Activated CD4-positive, alpha-beta memory T cell treated with anti-CD3 and anti-CD28 coated beads, Interleukin-2, amount 10 ng/mL, durations not matched to agents 7 days and 5 days (primary cell): ENCODE measurements at regions not wholly inside any gene's neighbourhood (a gene's known extent, or its start where the extent isn't known, plus 50 kb on each side); places are given as distances from the start of the nearest gene placed in this dataset.

Experiments used
- CTCF ChIA-PET: fragments of 350-600 bp; sonication (Branson Sonifier 250); formaldehyde crosslinking; loops from one replicate; lab custom pipeline; 2021; ENCODE audit warnings: antibody characterized with exemption, inconsistent platforms; lab: Charles Lee
- POLR2A ChIA-PET: fragments of 350-600 bp; sonication (Branson Sonifier 250); formaldehyde crosslinking; loops from one replicate; lab custom pipeline; 2021; ENCODE audit warnings: antibody characterized with exemption; lab: Charles Lee
- DNase-seq: peaks from one replicate; pipeline ENCODE4 v3.0.0-alpha.2; 2020
- H3K27ac Mint-ChIP-seq: one replicate; pipeline ENCODE4 v1.8.0; 2021; ENCODE audit warnings: mild to moderate bottlenecking, mixed read lengths
- H3K27me3 Mint-ChIP-seq: one replicate; pipeline ENCODE4 v1.8.0; 2021; ENCODE audit warnings: mixed read lengths
- H3K36me3 Mint-ChIP-seq: one replicate; pipeline ENCODE4 v1.8.0; 2021; ENCODE audit warnings: low read depth, mixed read lengths
- H3K4me1 Mint-ChIP-seq: one replicate; pipeline ENCODE4 v1.8.0; 2021; ENCODE audit warnings: mixed read lengths
- H3K4me3 Mint-ChIP-seq: one replicate; pipeline ENCODE4 v1.8.0; 2021; ENCODE audit warnings: mild to moderate bottlenecking, mixed read lengths
- H3K9me3 Mint-ChIP-seq: one replicate; pipeline ENCODE4 v1.8.0; 2021; ENCODE audit warnings: mixed read lengths

DNA sequence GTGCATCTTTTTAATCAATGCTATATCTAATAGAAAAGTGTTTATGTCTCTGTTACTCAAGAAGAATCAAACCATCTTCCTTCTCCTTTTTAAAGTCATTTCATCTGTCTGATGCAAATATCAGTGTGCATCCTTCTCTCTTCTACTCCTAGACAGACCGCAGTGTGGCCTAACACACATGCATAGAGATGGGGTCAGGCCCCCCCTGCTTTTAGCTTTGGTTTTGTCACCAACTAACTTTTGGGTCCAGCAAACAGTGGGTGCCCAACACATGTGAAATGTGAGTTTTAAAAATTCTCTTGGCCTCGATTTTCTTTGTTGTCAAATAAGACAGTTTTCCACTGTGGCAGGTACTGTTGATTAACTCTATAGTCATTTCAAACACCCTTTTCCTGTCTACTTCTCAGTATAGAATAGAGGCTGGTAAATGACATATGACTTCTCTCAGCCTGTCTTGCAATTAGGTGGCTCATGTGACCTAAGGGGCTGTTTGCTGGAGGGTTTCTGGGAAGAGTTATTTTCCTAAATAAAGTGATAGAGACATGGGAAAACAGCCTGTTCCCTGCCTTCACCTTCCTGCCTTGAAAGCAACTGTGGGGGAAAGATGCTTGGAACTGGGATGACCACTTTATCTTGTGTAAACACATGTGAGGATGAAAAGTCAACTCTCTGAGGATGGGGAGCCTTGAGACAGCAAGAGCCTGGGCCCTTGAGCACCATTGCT, 65.7 kb upstream of the DARS1 start:
- DNase-seq, result peak; percentile 49
- Mint-ChIP-seq H3K4me1 (peaks cover 91% of the 10 kb centered on the region), H3K27me3 (no peaks in the 10 kb centered on the region), H3K4me3 (peak overlapping the region; percentile 53), H3K9me3 (no peaks in the 10 kb centered on the region), H3K36me3 (peaks cover 20% of the 10 kb centered on the region), H3K27ac (peak overlapping the region; percentile 87)
- ChIA-PET CTCF (interaction anchor here (1.0 to 1.6 kb wide), 4 partner anchors 8 to 329 kb away, joined by 3 to 5 read pairs (median 4); no protein-coding TSS in a partner anchor), POLR2A (interaction anchor here (0.7 to 13.1 kb wide), 21 partner anchors 7 to 331 kb away, joined by 3 to 220 read pairs (median 11); partner anchors contain the start of genes CXCR4, DARS1 and MCM6)

DNA sequence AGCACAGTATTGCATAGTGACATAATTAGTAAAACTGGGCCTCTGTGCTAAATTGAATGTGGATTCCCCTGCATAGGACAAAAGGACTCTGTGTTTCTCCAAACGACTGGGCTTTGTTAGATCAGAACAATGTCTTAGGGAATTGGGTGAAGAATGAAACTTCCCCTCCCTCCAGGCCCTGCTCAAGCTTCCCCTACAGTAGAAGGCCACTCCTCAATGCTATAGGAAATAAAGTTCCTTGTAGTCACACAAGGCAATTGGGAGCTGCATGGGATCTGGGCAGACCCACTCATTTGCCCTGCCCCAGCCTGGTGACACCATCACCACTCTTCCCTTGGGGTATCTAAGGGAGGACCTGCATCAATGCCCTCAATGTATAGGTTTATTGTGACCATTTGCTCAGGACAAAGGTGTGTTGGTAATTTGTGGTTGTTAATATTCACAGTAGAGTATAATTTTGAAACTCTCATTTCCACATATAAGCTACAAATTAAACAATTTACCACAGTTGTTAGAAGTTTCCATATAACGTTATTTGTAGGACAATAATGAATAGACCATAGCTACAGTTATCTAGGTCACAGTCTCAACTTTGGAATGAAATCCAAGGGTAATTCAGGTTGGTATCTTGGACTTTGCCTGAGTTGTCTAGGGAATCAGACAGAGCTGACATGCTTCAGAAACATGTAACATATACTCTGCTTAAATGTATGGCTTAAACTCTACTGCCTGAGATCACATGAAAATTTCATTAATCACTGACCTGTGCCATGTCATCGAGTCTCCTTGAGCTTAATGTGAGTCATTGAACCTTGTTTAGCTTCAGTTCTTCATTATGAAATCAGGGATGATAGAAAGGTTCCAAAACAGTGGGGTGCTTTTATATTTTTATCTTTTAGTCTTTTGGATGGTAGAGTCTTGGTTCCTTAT, 64.8 kb upstream of the DARS1 start:
- H3K4me3 Mint-ChIP-seq, result peak overlapping the region; percentile 62
- CTCF ChIA-PET, result interaction anchor here (1.0 to 1.7 kb wide), 7 partner anchors 8 to 330 kb away, joined by 3 to 5 read pairs (median 5); no protein-coding TSS in a partner anchor

DNA sequence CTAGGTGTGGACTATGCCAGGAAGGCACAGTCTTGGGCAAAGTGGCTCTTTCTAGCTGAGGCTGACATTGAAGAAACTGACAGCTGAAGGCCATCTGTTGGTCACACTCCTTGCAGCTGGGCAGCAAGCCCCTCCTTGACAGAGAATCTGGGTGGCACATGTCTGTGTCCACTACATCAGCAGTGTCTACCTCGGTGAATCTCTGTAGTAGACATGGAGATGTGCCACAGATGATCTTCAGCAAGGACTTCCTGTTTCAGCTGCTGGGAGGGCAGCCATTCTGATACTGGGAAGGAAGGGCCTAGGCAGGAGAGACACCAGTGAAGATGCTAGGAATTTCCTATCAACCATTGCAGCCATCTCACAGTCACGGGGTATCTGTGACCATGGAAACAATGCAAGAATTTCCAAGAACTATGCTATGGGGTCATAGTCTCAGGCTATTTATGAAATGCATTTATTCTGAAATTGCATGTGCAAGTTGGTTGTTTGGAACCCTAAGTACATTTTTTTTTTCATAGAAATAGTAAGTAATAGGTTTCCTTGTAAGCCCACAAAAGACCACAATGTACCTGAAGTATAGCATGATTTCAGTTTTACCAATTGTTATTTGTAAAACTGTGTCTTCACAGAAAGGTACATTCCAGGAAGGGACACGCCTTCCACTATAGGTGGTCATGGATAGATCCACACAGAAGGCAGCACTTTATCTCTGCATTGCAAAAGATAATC, 63.8 kb upstream of the DARS1 start:
- Mint-ChIP-seq H3K4me3 (peak overlapping the region; percentile 62), H3K36me3 (peaks cover 29% of the 10 kb centered on the region), H3K9me3 (peaks cover 5% of the 10 kb centered on the region), H3K4me1 (peaks cover 85% of the 10 kb centered on the region), H3K27ac (peak overlapping the region; percentile 87), H3K27me3 (no peaks in the 10 kb centered on the region)
- CTCF ChIA-PET, result interaction anchor here (0.6 to 1.7 kb wide), 6 partner anchors 7 to 68 kb away, joined by 3 to 5 read pairs (median 4); no protein-coding TSS in a partner anchor
- DNase-seq, result peak; percentile 36
- POLR2A ChIA-PET, result interaction anchor here (0.6 to 13.1 kb wide), 23 partner anchors 9 to 335 kb away, joined by 3 to 220 read pairs (median 7); partner anchors contain the start of genes CXCR4 and DARS1

More for the DNA sequence above, 64.8 kb upstream of the DARS1 start:
- peaks cover 21% of the 10 kb centered on the region for H3K36me3 Mint-ChIP-seq
- H3K9me3 Mint-ChIP-seq, result no peaks in the 10 kb centered on the region
- H3K27ac Mint-ChIP-seq, result peak overlapping the region; percentile 87
- POLR2A ChIA-PET, result interaction anchor here (0.6 to 13.1 kb wide), 28 partner anchors 8 to 334 kb away, joined by 3 to 220 read pairs (median 6); partner anchors contain the start of genes CXCR4, DARS1 and MCM6
- H3K4me1 Mint-ChIP-seq, result peaks cover 86% of the 10 kb centered on the region
- H3K27me3 Mint-ChIP-seq, result no peaks in the 10 kb centered on the region
- no peak for DNase-seq

DNA sequence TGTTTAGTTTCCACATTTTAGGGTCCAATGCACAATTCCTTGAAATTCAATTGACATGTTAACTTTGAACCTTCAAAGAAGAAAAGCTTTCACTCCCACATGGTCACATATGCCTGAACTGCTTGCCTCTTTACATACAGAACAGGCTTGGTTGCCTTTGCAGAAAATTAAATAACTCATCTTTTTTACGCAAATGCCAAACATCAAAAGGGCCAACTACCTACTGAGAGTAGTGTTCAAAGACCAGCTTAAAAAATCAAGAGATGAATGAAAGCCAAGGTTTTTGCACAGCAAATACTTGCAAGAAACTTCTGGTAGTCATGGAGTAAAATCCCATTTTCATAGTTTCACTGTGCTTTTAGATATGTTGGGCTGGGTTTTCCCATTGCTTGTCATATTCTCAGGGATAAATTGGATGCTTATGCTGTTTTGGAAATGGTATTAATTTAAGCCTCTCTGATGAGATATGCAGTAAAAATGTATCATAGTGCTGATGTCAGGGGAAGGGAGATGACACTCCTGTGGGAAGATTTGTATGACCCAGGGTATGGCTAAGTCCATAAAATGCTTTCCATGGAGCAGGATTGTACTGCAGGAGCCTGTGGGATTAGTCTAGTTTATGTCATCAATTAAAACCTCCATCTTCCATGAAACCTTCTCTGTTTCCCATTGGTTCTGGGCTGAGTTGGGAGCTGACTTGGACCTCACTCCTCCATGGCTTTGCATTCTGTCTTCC, 60.6 kb upstream of the DARS1 start:
- H3K9me3 Mint-ChIP-seq, result peaks cover 5% of the 10 kb centered on the region
- no peak for DNase-seq
- H3K27me3 Mint-ChIP-seq, result no peaks in the 10 kb centered on the region
- H3K4me3 Mint-ChIP-seq, result no peak overlapping the region
- peaks cover 57% of the 10 kb centered on the region for H3K4me1 Mint-ChIP-seq
- peaks cover 29% of the 10 kb centered on the region for H3K36me3 Mint-ChIP-seq
- CTCF ChIA-PET, result no interaction called here
- H3K27ac Mint-ChIP-seq, result no peak overlapping the region
- POLR2A ChIA-PET, result interaction anchor here (4.9 to 13.1 kb wide), 3 partner anchors 12 to 61 kb away, joined by 49 to 220 read pairs (median 138); partner anchors contain the start of gene DARS1

DNA sequence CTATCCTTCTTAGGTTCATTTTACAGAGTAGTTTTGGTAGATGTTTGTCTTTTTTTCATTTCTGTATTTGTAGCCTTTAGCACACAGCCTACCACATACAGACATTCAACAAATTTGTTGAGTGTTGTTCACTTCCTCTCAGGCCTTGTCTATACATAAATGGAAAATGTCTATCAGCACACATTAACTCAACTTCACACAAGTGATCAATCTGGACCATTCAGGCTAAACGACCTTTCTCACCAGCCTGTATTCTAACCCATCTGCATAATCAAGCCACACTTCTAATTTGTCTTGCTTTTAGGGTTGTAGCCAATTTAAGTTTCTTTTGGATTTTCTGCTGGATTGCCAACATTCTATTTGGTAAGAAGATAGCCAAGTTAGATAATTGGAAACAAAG, 59.9 kb upstream of the DARS1 start:
- Mint-ChIP-seq H3K27ac (no peak overlapping the region), H3K4me1 (peaks cover 51% of the 10 kb centered on the region), H3K9me3 (peaks cover 5% of the 10 kb centered on the region), H3K36me3 (peaks cover 29% of the 10 kb centered on the region), H3K4me3 (no peak overlapping the region), H3K27me3 (no peaks in the 10 kb centered on the region)
- CTCF ChIA-PET, result no interaction called here
- DNase-seq, result no peak
- POLR2A ChIA-PET, result interaction anchor here (9.5 kb wide), 1 partner anchor 38 kb away, joined by 138 read pairs; no protein-coding TSS in a partner anchor
